ENCODE measurements at regions not wholly inside any gene's neighbourhood (a gene's known extent, or its start where the extent isn't known, plus 50 kb on each side); places are given as distances from the start of the nearest gene placed in this dataset.

DNA sequence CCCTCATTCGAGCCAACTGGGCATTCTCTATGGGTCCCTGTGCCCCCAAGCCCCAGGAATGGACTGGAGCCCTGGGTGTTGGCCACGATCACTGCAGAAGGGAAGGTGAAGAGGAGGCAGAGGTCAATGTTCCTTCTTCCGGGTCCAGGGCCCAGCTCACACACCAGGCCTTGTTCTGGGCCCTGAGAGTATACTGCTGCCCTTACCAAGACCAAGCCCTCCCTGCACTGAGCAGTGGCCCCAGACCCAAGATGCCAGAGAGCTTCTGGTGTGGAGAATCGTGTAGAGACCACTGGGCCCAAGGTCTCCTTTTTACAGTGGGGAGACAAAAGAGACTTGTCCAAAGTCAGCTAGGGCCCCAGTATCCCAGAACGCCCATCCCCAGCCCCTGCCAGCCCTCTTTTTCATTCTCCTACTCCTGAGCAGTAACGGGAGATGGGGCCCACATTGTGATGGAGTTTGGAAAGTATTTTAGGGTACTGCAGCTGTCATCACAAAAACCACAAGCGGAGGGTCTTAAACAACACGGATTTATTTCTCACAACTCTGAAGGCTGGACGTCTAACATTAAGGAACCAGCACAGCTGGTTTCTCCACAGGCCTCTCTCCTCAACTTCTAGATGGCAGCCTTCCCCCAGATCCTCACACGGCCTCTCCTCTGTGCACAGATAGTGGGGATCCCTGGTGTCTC, 79.4 kb downstream of the PDGFA start:
- Histone ChIP-seq H3K4me3 (no peak overlapping the region), H3K27me3 (no peaks in the 10 kb centered on the region), H3K4me1 (peaks cover 0 to 4% (median 0%) of the 10 kb centered on the region in 4 donors), H3K27ac (no peak overlapping the region), H3K9me3 (no peaks in the 10 kb centered on the region), H3K36me3 (no peaks in the 10 kb centered on the region)
- no peak for DNase-seq
- TF ChIP-seq, protein P1, sequence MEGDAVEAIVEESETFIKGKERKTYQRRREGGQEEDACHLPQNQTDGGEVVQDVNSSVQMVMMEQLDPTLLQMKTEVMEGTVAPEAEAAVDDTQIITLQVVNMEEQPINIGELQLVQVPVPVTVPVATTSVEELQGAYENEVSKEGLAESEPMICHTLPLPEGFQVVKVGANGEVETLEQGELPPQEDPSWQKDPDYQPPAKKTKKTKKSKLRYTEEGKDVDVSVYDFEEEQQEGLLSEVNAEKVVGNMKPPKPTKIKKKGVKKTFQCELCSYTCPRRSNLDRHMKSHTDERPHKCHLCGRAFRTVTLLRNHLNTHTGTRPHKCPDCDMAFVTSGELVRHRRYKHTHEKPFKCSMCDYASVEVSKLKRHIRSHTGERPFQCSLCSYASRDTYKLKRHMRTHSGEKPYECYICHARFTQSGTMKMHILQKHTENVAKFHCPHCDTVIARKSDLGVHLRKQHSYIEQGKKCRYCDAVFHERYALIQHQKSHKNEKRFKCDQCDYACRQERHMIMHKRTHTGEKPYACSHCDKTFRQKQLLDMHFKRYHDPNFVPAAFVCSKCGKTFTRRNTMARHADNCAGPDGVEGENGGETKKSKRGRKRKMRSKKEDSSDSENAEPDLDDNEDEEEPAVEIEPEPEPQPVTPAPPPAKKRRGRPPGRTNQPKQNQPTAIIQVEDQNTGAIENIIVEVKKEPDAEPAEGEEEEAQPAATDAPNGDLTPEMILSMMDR (IDR thresholded peaks at IDR 0.05) = no peak
- no peak for TF ChIP-seq POLR2A (IDR thresholded peaks at IDR 0.05)

DNA sequence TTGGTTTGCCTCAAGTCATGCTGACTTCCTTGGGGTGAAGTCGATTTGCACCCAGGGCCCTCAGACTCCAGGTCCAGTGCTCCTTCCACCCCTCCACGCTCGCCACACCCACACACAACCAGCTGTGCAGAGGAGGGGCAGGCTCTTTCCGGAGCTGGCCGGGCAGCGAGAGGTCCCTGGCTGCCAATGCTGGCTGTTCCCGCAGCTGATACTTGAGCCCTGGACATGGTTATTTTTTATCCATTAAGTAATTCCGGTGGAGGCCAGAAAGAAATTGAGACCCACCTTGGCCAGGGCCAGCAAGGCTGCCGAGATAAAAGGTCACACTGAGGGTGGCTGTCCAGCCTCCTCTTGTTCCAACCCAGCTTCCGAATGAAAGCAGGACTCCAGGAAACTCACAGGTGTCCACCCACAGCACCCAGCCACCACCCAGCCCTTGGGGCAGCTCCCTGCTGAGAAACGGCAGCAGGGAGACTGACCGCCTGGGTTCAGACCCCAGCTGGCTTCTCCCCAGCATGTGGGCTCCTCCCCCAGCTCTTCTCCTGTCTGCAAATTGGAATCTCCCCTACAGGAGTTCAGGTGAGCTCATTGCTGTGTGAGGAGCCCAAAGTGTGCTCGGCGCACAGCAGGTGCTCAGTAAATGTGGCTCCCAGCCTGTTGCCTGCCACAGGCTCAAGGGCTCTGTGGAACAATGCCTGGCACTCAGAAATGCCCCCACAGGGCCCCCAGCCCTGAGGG, 77.8 kb downstream of the PDGFA start:
- Histone ChIP-seq H3K9me3 (no peaks in the 10 kb centered on the region), H3K27me3 (no peaks in the 10 kb centered on the region), H3K36me3 (no peaks in the 10 kb centered on the region), H3K27ac (no peak overlapping the region), H3K4me3 (no peak overlapping the region), H3K4me1 (no peaks in the 10 kb centered on the region)
- TF ChIP-seq, protein P1 (IDR thresholded peaks at IDR 0.05) = no peak
- no peak for TF ChIP-seq POLR2A (IDR thresholded peaks at IDR 0.05)
- no peak for DNase-seq

DNA sequence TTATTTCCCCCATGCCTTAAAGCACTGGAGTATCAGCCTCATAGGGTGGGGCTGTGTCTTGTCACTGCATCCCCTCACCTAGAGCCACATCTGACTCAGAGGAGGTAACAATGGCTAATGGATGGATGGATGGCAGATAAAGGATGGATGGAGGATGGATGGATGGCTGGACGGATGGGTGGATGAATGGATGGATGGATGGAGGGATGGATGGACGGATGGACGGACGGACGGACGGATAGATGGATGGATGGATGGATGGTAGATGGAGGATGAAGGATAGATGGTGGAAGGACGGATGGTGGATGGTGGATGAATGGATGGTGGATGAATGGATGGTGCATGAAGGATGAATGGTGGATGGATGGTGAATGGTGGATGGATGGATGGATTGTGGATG, 77.2 kb downstream of the PDGFA start:
- TF ChIP-seq, protein P1 (IDR thresholded peaks at IDR 0.05) = no peak
- no peak for TF ChIP-seq POLR2A (IDR thresholded peaks at IDR 0.05)
- H3K4me1 ChIP-seq = no peaks in the 10 kb centered on the region
- no peak for DNase-seq

DNA sequence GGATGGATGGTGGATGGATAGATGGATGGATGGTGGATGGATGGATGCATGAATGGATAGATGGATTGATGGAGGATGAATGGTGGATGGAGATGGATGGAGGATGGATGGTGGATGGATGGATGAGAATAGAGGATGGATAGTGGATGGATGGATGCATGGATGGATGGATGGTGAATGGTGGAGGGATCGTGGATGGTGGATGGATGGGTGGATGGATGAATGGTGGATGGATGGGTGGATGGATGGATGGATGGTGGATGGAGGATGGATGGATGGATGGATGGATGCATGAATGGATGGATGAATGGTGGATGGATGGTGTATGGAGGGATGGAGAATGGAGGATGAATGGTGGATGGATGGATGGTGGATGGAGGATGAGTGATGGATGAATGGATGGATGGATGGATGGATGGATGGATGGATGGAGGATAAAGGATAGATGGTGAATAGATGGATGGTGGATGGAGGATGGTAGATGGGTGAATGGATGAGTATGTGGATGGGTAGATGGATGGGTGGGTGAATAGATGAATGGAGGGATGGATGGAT, 76.3 kb downstream of the PDGFA start:
- Histone ChIP-seq H3K27me3 (no peaks in the 10 kb centered on the region), H3K36me3 (no peaks in the 10 kb centered on the region), H3K27ac (no peak overlapping the region), H3K4me3 (no peak overlapping the region), H3K4me1 (no peaks in the 10 kb centered on the region), H3K9me3 (no peaks in the 10 kb centered on the region)
- no peak for DNase-seq
- no peak for TF ChIP-seq POLR2A (IDR thresholded peaks at IDR 0.05)

More for the DNA sequence above, 77.2 kb downstream of the PDGFA start:
- H3K4me3 ChIP-seq = no peak overlapping the region
- H3K36me3 ChIP-seq = no peaks in the 10 kb centered on the region
- H3K27me3 ChIP-seq = no peaks in the 10 kb centered on the region
- H3K9me3 ChIP-seq = no peaks in the 10 kb centered on the region
- no peak overlapping the region for H3K27ac ChIP-seq

DNA sequence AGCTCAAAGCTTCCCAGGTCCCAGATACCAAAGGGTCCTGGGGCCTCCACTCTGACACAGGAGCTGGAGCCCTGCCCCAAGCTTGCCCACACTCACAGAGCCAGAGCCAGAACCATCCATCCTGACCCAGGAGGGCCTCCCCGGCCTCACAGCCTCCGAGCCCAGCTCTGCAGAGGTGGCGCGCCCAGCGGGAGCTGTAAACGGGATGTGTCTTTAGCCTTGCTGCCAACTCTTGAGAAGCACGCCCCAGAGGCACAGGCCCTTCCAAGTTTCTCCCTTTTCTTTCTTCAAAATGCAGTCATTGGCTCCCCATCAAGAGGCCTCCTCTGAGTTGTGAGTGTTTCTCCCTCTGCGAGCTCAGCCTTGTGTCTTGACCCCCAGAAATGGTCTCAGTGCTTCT, 75.0 kb downstream of the PDGFA start:
- Histone ChIP-seq H3K9me3 (no peaks in the 10 kb centered on the region), H3K4me3 (no peak overlapping the region), H3K27me3 (no peaks in the 10 kb centered on the region), H3K4me1 (no peaks in the 10 kb centered on the region), H3K27ac (no peak overlapping the region), H3K36me3 (no peaks in the 10 kb centered on the region)
- no peak for DNase-seq
- TF ChIP-seq, protein P1 (IDR thresholded peaks at IDR 0.05) = no peak
- TF ChIP-seq POLR2A (IDR thresholded peaks at IDR 0.05) = no peak

DNA sequence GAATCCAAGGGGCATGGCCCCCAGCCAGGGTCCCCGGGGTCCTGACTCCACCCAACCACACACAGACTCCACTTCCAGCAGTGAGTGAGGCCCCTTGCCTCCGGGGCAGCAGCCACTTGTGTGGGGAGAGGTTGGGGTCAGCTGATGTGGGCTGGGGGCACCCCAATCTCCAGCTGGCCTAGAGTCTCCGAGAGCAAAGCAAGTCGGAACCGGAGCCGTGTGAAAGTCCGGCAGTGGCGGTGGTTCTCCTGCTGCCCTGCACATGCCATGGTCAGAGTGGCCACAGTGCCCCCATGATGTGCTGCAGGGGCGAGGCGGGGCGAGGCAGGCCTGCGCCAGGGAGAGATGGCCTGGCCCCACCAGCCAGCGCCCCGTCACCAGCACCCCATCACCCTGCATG, 74.6 kb downstream of the PDGFA start:
- no peak for DNase-seq
- H3K27me3 ChIP-seq = no peaks in the 10 kb centered on the region
- no peaks in the 10 kb centered on the region for H3K4me1 ChIP-seq
- H3K4me3 ChIP-seq = no peak overlapping the region
- H3K36me3 ChIP-seq = no peaks in the 10 kb centered on the region
- no peaks in the 10 kb centered on the region for H3K9me3 ChIP-seq
- TF ChIP-seq, protein P1 (IDR thresholded peaks at IDR 0.05) = no peak
- no peak for TF ChIP-seq POLR2A (IDR thresholded peaks at IDR 0.05)
- no peak overlapping the region for H3K27ac ChIP-seq
